GM12801 (cell line): ENCODE measurements at regions not wholly inside any gene's neighbourhood (a gene's known extent, or its start where the extent isn't known, plus 50 kb on each side); places are given as distances from the start of the nearest gene placed in this dataset.

Source experiments
- TF ChIP-seq, protein P1 (sequence below): IDR thresholded peaks from one replicate; pipeline ENCODE4 v1.5.1; 2011; ENCODE audit warnings: control low read depth; ENCODE audit not compliant: insufficient read length; ENCODE audit errors: extremely low read depth

DNA sequence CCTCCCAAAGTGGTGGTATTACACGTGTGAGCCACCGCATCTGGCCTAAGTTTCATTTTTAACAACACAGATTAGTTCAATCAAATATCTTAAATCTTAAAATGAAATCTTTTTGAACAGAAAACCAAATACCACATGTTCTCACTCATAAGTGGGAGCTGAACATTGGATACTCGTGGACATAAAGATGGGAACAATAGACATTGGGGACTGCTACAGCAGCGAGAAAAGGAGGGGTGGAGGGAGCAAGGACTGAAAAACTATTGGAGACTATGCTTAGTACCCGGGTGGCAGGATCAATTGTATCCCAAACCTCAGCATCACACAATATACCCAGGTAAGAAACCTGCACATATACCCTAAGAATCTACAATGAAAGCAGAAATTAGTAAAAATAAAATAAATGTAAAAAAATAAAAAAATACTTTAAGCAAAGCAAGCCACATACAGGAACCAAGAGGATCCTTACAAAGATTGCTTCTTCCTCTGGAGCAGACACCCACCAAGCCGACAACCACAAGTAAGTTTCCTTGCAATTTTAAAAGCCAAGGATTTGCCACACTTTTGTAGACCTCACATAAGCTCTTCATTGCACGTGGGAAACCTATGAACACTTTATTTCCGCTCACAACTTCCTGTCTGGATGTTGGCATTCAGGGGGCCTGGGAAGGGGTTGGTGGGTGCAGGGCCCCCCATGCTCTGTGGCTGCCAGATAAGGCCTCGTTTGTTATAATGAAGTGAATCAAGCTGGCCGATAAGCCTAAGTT, 147.9 kb downstream of the MYCN start:
- TF ChIP-seq, protein P1, sequence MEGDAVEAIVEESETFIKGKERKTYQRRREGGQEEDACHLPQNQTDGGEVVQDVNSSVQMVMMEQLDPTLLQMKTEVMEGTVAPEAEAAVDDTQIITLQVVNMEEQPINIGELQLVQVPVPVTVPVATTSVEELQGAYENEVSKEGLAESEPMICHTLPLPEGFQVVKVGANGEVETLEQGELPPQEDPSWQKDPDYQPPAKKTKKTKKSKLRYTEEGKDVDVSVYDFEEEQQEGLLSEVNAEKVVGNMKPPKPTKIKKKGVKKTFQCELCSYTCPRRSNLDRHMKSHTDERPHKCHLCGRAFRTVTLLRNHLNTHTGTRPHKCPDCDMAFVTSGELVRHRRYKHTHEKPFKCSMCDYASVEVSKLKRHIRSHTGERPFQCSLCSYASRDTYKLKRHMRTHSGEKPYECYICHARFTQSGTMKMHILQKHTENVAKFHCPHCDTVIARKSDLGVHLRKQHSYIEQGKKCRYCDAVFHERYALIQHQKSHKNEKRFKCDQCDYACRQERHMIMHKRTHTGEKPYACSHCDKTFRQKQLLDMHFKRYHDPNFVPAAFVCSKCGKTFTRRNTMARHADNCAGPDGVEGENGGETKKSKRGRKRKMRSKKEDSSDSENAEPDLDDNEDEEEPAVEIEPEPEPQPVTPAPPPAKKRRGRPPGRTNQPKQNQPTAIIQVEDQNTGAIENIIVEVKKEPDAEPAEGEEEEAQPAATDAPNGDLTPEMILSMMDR = no peak

DNA sequence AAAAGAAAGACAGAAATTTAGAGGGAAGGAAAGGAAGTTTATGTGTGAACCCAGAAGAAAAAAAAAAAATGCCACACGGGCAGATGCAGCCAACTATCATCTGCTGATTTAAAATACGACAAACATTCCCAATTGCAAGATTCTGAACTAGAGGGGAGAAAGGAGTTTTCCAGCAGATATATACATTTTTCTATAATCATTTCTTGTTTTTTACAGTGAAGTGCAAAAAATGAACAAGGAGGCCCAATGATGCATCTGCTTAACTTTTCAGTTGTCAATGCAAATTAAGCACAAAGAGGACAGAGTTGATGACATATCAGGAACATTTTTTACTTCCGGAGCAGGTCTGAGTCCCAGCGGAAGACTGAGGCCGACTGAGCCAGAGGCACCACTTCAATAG, 144.7 kb downstream of the MYCN start:
- TF ChIP-seq, protein P1 = no peak

DNA sequence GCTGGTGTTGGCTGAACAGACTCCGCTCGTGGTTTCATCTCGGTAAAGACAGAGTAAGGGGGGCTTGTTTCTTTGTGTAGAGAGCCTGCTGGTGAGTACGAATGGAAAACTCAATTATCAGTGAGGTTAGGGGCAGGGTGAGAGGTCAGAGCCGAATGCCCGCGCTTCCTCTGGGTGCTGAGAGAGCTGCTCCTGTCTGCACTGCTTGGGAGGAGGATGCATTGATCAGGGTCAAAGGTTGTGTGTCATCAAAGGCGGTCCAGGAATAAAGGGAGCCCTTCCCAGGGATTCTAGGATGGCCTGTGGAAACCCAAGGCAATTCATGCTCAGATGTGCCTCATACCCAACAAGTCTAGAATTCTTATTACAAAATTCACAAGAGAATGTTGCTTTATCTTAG, 143.9 kb downstream of the MYCN start:
- TF ChIP-seq, protein P1 = no peak

DNA sequence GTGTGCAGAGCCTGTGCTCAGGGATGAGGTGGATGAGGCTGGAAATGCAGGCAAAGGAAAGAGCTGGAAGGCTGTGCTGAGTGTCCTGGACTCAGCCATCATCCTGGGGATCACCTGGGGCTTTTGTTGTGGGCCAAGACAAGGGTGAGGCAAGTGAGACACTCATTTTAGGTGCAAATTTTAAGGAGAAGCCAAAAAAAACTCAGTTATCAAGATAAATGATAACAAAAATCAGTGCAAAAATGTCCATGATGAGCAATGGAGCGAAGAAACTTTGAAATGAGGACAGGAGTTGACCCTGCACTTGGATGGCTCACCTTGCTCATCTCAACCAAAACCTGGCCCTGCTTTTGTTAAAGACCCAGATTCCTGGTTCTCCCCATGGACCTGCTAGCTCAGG, 141.9 kb downstream of the MYCN start:
- TF ChIP-seq, protein P1 = no peak

DNA sequence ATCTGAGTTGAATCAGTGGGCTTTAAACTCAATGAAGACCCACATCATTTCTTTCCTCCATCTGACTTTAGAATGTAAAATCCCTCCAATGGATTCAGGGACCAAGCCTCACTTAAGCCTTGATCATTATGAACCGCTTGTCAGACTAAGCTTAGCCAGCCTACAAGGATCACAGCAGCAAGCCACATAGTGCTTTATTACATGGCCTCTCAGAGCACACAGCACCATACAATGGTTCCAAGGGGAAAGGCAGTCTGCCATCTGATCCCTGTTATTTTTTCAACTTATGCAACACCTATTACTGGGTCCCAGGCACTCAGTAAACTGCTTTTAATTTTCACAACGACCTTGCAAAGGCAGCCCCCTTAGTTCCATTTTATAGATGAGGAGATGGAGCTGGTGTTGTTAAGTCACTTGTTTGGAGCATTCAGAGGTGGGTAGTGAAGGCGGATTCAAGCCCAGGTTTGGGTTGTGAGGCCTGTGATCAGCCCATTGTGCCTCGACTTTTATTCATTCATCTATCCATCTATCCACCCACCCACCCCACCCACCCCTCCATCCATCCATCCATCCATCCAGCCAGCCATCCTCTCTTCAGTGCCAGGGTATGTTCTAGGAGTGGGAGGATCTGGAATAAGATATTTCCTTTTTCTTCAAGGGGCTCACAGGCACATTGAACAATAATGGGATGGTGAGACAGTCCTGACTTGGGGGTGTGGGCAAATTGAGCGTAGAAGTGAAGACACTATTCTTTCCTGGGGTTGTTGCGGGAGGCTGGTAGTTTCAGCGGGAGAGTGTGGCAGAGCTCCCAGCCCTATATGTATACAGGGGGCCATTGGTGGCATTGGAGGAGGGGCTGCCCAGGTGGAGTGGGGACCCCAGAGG, 141.2 kb downstream of the MYCN start:
- TF ChIP-seq, protein P1 = no peak

DNA sequence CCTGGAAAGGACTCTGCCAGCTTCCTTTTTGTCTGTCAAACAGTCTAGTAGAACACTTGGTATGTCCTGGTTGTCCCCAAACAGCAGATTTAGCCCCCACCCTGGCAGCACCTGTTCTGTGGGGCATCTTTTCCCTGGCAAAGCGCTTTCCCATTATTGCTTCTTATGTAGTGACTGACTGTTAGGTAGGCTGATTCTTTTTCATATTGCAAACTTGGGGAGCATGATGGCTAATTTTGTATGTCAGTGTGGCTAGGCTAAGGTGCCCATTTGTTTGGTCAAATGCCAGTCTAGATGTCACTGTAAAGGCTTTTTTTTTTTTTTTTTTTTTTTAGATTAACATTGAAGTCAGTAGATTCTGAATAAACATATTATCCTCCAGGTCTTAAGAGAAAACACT, 140.2 kb downstream of the MYCN start:
- TF ChIP-seq, protein P1 = no peak

DNA sequence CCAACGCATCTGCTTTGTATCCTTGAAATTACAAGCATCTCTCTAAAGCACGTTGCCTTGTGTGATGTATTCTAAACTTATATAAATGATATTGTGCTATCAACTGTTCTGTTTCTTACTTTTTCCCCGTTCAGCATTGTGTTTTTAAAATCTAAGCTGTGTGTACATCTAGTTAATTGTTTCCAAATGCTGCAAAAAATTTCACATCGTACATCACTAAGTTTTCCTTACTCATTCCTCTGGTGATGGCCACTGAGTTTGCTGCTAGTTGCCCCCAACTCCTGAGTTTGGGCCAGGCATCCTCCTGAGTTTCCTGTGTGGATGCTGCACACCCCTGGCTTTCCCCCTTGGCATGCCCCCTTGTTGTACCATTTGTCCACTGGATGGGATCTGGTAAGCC, 139.7 kb downstream of the MYCN start:
- TF ChIP-seq, protein P1 = no peak
